ENCODE measurements at regions not wholly inside any gene's neighbourhood (a gene's known extent, or its start where the extent isn't known, plus 50 kb on each side); places are given as distances from the start of the nearest gene placed in this dataset.
"Not testable (repeated sequence)": the region's sequence is repeated elsewhere in the genome, so short reads cannot be mapped to it uniquely, and the experiment has no call there.

DNA sequence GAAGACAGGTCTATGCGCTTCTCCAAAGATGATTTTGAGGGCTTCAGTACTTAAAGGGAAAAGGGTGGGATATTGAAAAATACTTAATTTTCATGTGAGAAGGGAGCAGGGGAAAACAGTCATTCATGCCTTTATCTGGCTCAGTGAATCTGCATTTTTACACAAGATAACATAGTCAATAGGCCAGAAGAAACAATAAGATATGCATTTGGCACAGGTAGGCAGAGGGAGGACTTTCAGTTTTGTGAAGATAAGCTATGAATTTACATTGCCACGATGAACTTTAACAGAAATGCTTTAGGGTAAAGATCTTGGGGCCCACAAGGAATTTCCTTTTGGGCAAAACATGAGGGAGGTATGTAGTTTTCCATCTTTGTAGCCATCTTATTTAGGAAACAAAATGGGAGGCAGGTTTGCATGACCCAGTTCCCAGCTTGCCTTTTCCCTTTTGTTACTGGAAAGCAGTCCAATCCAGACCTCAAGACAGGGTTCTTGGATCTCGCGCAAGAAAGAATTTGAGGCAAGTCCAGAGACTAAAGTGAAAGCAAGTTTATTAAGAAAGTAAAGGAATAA is 504.2 kb downstream of the IGSF11 start:
- Histone ChIP-seq H3K27me3 (ENCODE audit: control insufficient read depth in 1 of 2, insufficient read depth in 2 of 2, low read length in 2 of 2) (no peaks in the 10 kb centered on the region), H3K9me3 (ENCODE audit: control insufficient read depth in 2 of 2, insufficient read depth in 1 of 2, low read depth in 1 of 2, low read length in 1 of 2) (no peaks in the 10 kb centered on the region), H3K36me3 (ENCODE audit: control insufficient read depth in 2 of 2, insufficient read depth in 2 of 2, low read length in 1 of 2) (no peaks in the 10 kb centered on the region), H3K27ac (ENCODE audit: low read depth in 2 of 2, low read length in 1 of 2) (no peak overlapping the region), H3K4me3 (ENCODE audit: low read depth in 1 of 2, low read length in 2 of 2) (no peak overlapping the region), H3K4me1 (ENCODE audit: control insufficient read depth in 2 of 2, insufficient read depth in 2 of 2, low read length in 1 of 2) (no peaks in the 10 kb centered on the region)
- WGBS, 2 donors, result 75 to 78% methylated on average over 4 of the region's 4 CpGs

DNA sequence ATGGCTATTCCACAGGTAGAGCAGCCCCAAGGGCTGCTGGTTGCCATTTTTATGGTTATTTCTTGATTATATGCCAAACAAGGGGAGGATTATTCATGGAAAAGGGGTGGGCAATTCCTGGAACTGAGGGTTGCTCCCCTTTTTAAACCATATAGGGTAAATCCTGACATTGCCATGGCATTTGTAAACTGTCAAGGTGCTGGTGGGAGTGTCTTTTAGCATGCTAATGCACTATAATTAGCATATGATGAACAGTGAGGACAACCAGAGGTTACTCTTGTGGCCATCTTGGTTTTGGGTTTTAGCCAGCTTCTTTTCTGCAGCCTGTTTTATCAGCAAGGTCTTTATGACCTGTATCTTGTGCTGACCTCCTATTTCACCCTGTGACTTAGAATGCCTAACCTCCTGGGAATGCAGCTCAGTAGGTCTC is 503.7 kb downstream of the IGSF11 start:
- H3K36me3 ChIP-seq (ENCODE audit: control insufficient read depth in 2 of 2, insufficient read depth in 2 of 2, low read length in 1 of 2); H3K9me3 ChIP-seq (ENCODE audit: control insufficient read depth in 2 of 2, insufficient read depth in 1 of 2, low read depth in 1 of 2, low read length in 1 of 2); H3K4me1 ChIP-seq (ENCODE audit: control insufficient read depth in 2 of 2, insufficient read depth in 2 of 2, low read length in 1 of 2); H3K27me3 ChIP-seq (ENCODE audit: control insufficient read depth in 1 of 2, insufficient read depth in 2 of 2, low read length in 2 of 2); H3K27ac ChIP-seq (ENCODE audit: low read depth in 2 of 2, low read length in 1 of 2); H3K4me3 ChIP-seq (ENCODE audit: low read depth in 1 of 2, low read length in 2 of 2): not testable (repeated sequence)

DNA sequence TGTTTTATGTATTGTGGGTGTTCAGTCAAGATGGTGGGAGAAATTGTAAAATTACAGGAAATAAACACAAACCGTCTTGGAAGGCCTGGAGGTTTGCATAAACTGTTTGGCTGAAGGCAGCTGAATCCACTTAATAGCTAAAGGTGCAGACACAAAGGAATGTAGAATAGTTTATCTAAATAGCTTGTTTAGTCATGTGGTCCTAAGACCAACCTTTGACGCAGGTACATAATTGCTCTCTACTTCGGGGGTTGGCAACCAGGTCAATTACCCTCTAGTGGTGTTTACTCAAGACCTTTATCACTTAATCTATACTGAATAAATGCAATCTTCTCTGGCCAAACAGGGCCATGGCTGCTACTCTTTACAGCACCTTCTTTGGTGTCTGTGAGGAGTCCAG is 502.8 kb downstream of the IGSF11 start:
- WGBS, 2 donors, result 48 to 52% methylated on average over 3 of the region's 3 CpGs
- H3K4me1 ChIP-seq (ENCODE audit: control insufficient read depth in 2 of 2, insufficient read depth in 2 of 2, low read length in 1 of 2), result no peaks in the 10 kb centered on the region
- no peaks in the 10 kb centered on the region for H3K9me3 ChIP-seq (ENCODE audit: control insufficient read depth in 2 of 2, insufficient read depth in 1 of 2, low read depth in 1 of 2, low read length in 1 of 2)
- no peak overlapping the region for H3K27ac ChIP-seq (ENCODE audit: low read depth in 2 of 2, low read length in 1 of 2)
- H3K4me3 ChIP-seq (ENCODE audit: low read depth in 1 of 2, low read length in 2 of 2), result no peak overlapping the region
- H3K27me3 ChIP-seq (ENCODE audit: control insufficient read depth in 1 of 2, insufficient read depth in 2 of 2, low read length in 2 of 2), result no peaks in the 10 kb centered on the region
- H3K36me3 ChIP-seq (ENCODE audit: control insufficient read depth in 2 of 2, insufficient read depth in 2 of 2, low read length in 1 of 2), result no peaks in the 10 kb centered on the region

GRCh38 chr3:118533676-118534075 is 501.0 kb downstream of the IGSF11 start:
- Histone ChIP-seq H3K4me1 (ENCODE audit: control insufficient read depth in 2 of 2, insufficient read depth in 2 of 2, low read length in 1 of 2) (no peaks in the 10 kb centered on the region), H3K4me3 (ENCODE audit: low read depth in 1 of 2, low read length in 2 of 2) (no peak overlapping the region), H3K27ac (ENCODE audit: low read depth in 2 of 2, low read length in 1 of 2) (no peak overlapping the region), H3K36me3 (ENCODE audit: control insufficient read depth in 2 of 2, insufficient read depth in 2 of 2, low read length in 1 of 2) (no peaks in the 10 kb centered on the region), H3K27me3 (ENCODE audit: control insufficient read depth in 1 of 2, insufficient read depth in 2 of 2, low read length in 2 of 2) (no peaks in the 10 kb centered on the region), H3K9me3 (ENCODE audit: control insufficient read depth in 2 of 2, insufficient read depth in 1 of 2, low read depth in 1 of 2, low read length in 1 of 2) (no peaks in the 10 kb centered on the region)
- WGBS, 2 donors, result 36 to 46% methylated on average over 1 of the region's 1 CpG

GRCh38 chr3:118534519-118534918 is 500.1 kb downstream of the IGSF11 start:
- no peak overlapping the region for H3K4me3 ChIP-seq (ENCODE audit: low read depth in 1 of 2, low read length in 2 of 2)
- H3K4me1 ChIP-seq (ENCODE audit: control insufficient read depth in 2 of 2, insufficient read depth in 2 of 2, low read length in 1 of 2), result no peaks in the 10 kb centered on the region
- 6% methylated on average over 2 of the region's 2 CpGs for WGBS, 2 donors
- no peaks in the 10 kb centered on the region for H3K36me3 ChIP-seq (ENCODE audit: control insufficient read depth in 2 of 2, insufficient read depth in 2 of 2, low read length in 1 of 2)
- no peaks in the 10 kb centered on the region for H3K27me3 ChIP-seq (ENCODE audit: control insufficient read depth in 1 of 2, insufficient read depth in 2 of 2, low read length in 2 of 2)
- H3K9me3 ChIP-seq (ENCODE audit: control insufficient read depth in 2 of 2, insufficient read depth in 1 of 2, low read depth in 1 of 2, low read length in 1 of 2), result no peaks in the 10 kb centered on the region
- no peak overlapping the region for H3K27ac ChIP-seq (ENCODE audit: low read depth in 2 of 2, low read length in 1 of 2)

DNA sequence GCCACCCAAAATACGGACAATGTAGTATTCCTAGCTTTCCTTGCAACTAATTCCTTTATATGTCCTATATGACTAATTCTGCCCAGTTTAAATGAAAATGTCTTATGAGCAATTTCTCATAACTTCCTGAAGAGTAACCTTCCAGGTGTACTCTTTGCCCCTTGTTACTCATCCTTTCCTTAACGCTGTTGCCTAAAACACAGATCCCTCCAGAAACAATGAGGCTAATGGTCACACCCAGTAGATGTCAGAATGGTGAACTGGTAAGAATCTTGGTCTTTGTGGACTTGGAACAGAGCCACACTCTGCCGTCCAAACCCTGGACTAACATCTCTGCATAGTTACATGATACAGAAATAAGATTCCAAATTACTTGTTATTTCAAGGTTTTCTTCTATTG is 497.9 kb downstream of the IGSF11 start:
- Histone ChIP-seq H3K9me3 (ENCODE audit: control insufficient read depth in 2 of 2, insufficient read depth in 1 of 2, low read depth in 1 of 2, low read length in 1 of 2) (no peaks in the 10 kb centered on the region), H3K27me3 (ENCODE audit: control insufficient read depth in 1 of 2, insufficient read depth in 2 of 2, low read length in 2 of 2) (no peaks in the 10 kb centered on the region), H3K4me1 (ENCODE audit: control insufficient read depth in 2 of 2, insufficient read depth in 2 of 2, low read length in 1 of 2) (peaks cover 0 to 4% of the 10 kb centered on the region in 2 donors), H3K27ac (ENCODE audit: low read depth in 2 of 2, low read length in 1 of 2) (no peak overlapping the region), H3K36me3 (ENCODE audit: control insufficient read depth in 2 of 2, insufficient read depth in 2 of 2, low read length in 1 of 2) (no peaks in the 10 kb centered on the region), H3K4me3 (ENCODE audit: low read depth in 1 of 2, low read length in 2 of 2) (no peak overlapping the region)
- WGBS, 2 donors, result 42 to 49% methylated on average over 3 of the region's 3 CpGs

DNA sequence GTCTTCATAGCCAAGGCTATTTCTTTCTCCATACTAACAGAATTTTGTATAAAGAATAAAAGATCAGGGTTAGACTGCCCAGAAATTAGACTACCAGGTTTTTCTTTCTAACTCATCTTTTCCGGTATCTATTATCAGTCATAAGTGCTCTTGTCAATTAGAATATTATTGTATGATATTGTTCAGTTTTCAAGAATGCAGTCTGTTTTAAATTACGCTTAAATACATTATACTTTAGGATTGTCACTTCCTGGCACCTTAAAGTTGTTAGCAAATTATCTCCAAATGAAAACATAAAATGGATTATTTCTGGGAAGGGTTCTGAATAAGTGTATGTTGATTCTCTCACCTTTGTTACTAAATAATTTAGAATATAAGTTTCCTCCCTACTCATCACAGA is 497.2 kb downstream of the IGSF11 start:
- no peaks in the 10 kb centered on the region for H3K36me3 ChIP-seq (ENCODE audit: control insufficient read depth in 2 of 2, insufficient read depth in 2 of 2, low read length in 1 of 2)
- no peaks in the 10 kb centered on the region for H3K27me3 ChIP-seq (ENCODE audit: control insufficient read depth in 1 of 2, insufficient read depth in 2 of 2, low read length in 2 of 2)
- no peak overlapping the region for H3K4me3 ChIP-seq (ENCODE audit: low read depth in 1 of 2, low read length in 2 of 2)
- H3K27ac ChIP-seq (ENCODE audit: low read depth in 2 of 2, low read length in 1 of 2), result no peak overlapping the region
- no peaks in the 10 kb centered on the region for H3K9me3 ChIP-seq (ENCODE audit: control insufficient read depth in 2 of 2, insufficient read depth in 1 of 2, low read depth in 1 of 2, low read length in 1 of 2)
- H3K4me1 ChIP-seq (ENCODE audit: control insufficient read depth in 2 of 2, insufficient read depth in 2 of 2, low read length in 1 of 2), result peaks cover 0 to 4% of the 10 kb centered on the region in 2 donors
- 89 to 95% methylated on average over 2 of the region's 2 CpGs for WGBS, 2 donors

DNA sequence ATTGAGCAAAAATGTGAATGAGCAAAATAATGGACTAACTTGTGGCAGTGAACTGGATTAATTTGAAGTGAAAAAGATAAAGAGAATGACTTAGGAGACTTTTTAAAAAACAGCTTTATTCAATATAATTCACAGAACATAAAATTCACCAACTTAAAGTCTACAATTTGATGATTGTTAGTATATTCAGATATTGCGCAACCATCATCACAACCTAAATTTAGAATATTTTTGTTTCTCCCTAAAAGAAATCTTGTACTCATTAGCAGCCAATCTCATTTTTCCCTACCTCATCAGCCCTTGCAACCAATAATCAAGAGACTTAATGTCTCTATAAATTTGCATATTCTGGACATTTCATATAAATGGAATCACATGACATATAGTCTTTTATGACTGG is 496.5 kb downstream of the IGSF11 start:
- WGBS, 2 donors, result 95 to 100% methylated on average over 1 of the region's 1 CpG
- Histone ChIP-seq H3K4me1 (ENCODE audit: control insufficient read depth in 2 of 2, insufficient read depth in 2 of 2, low read length in 1 of 2) (peaks cover 0 to 4% of the 10 kb centered on the region in 2 donors), H3K4me3 (ENCODE audit: low read depth in 1 of 2, low read length in 2 of 2) (no peak overlapping the region), H3K9me3 (ENCODE audit: control insufficient read depth in 2 of 2, insufficient read depth in 1 of 2, low read depth in 1 of 2, low read length in 1 of 2) (no peaks in the 10 kb centered on the region), H3K27me3 (ENCODE audit: control insufficient read depth in 1 of 2, insufficient read depth in 2 of 2, low read length in 2 of 2) (no peaks in the 10 kb centered on the region), H3K27ac (ENCODE audit: low read depth in 2 of 2, low read length in 1 of 2) (no peak overlapping the region), H3K36me3 (ENCODE audit: control insufficient read depth in 2 of 2, insufficient read depth in 2 of 2, low read length in 1 of 2) (no peaks in the 10 kb centered on the region)

GRCh38 chr3:118539820-118540447 is 494.7 kb downstream of the IGSF11 start:
- WGBS, 2 donors, result 76 to 83% methylated on average over 13 of the region's 13 CpGs
- H3K4me3 ChIP-seq (ENCODE audit: low read depth in 1 of 2, low read length in 2 of 2); H3K27me3 ChIP-seq (ENCODE audit: control insufficient read depth in 1 of 2, insufficient read depth in 2 of 2, low read length in 2 of 2); H3K9me3 ChIP-seq (ENCODE audit: control insufficient read depth in 2 of 2, insufficient read depth in 1 of 2, low read depth in 1 of 2, low read length in 1 of 2); H3K4me1 ChIP-seq (ENCODE audit: control insufficient read depth in 2 of 2, insufficient read depth in 2 of 2, low read length in 1 of 2); H3K27ac ChIP-seq (ENCODE audit: low read depth in 2 of 2, low read length in 1 of 2); H3K36me3 ChIP-seq (ENCODE audit: control insufficient read depth in 2 of 2, insufficient read depth in 2 of 2, low read length in 1 of 2): not testable (repeated sequence)

DNA sequence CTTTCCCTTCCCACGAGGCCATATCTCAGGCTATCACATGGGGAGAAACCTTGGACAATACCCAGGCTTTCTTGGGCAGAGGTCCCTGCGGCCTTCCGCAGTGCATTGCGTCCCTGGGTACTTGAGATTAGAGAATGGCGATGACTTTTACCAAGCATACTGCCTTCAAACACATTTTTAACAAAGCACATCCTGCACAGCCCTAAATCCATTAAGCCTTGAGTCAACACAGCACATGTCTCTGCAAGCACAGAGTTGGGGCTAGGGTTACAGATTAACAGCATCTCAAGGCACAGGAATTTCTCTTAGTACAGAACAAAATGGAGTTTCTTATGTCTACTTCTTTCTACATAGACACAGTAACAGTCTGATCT is 494.2 kb downstream of the IGSF11 start:
- not testable (repeated sequence) for H3K4me3 ChIP-seq (ENCODE audit: low read depth in 1 of 2, low read length in 2 of 2); H3K27ac ChIP-seq (ENCODE audit: low read depth in 2 of 2, low read length in 1 of 2); H3K36me3 ChIP-seq (ENCODE audit: control insufficient read depth in 2 of 2, insufficient read depth in 2 of 2, low read length in 1 of 2); H3K9me3 ChIP-seq (ENCODE audit: control insufficient read depth in 2 of 2, insufficient read depth in 1 of 2, low read depth in 1 of 2, low read length in 1 of 2); H3K27me3 ChIP-seq (ENCODE audit: control insufficient read depth in 1 of 2, insufficient read depth in 2 of 2, low read length in 2 of 2); H3K4me1 ChIP-seq (ENCODE audit: control insufficient read depth in 2 of 2, insufficient read depth in 2 of 2, low read length in 1 of 2)
- 58 to 61% methylated on average over 5 of the region's 5 CpGs for WGBS, 2 donors

Data from esophagus (tissue), 2 donors.